ENCODE measurements at regions not wholly inside any gene's neighbourhood (a gene's known extent, or its start where the extent isn't known, plus 50 kb on each side); places are given as distances from the start of the nearest gene placed in this dataset.

- Histone ChIP-seq H2AFZ (ENCODE audit: low read length) (0 out of 2 replicates have a peak overlapping the region, but pooled peaks have one; percentile 21), H3K4me2 (ENCODE audit: low read length) (peak overlapping the region; percentile 27; the same call in 1 of the 2 replicates), H3K9ac (ENCODE audit: low read length) (no peak overlapping the region), H3K9me3 (ENCODE audit: low read length) (no peaks in the 10 kb centered on the region), H3K9me2 (replicated peaks; ENCODE audit: low read length) (no peaks in the 10 kb centered on the region), H3F3A (ENCODE audit: low read length, unreplicated experiment) (no peaks in the 10 kb centered on the region), H3K27ac (ENCODE audit: low read length) (no peak overlapping the region; the same call in 1 of the 2 replicates), H3K4me1 (ENCODE audit: insufficient read depth, low read length) (peaks cover 21% of the 10 kb centered on the region), H4K20me1 (ENCODE audit: low read length) (no peaks in the 10 kb centered on the region), H3K79me2 (ENCODE audit: low read length) (no peaks in the 10 kb centered on the region), H3K4me3 (ENCODE audit: low read length) (no peak overlapping the region), H3K27me3 (ENCODE audit: low read length) (no peaks in the 10 kb centered on the region), H3K36me3 (ENCODE audit: low read depth, low read length) (no peaks in the 10 kb centered on the region)
- TF ChIP-seq, protein P1, sequence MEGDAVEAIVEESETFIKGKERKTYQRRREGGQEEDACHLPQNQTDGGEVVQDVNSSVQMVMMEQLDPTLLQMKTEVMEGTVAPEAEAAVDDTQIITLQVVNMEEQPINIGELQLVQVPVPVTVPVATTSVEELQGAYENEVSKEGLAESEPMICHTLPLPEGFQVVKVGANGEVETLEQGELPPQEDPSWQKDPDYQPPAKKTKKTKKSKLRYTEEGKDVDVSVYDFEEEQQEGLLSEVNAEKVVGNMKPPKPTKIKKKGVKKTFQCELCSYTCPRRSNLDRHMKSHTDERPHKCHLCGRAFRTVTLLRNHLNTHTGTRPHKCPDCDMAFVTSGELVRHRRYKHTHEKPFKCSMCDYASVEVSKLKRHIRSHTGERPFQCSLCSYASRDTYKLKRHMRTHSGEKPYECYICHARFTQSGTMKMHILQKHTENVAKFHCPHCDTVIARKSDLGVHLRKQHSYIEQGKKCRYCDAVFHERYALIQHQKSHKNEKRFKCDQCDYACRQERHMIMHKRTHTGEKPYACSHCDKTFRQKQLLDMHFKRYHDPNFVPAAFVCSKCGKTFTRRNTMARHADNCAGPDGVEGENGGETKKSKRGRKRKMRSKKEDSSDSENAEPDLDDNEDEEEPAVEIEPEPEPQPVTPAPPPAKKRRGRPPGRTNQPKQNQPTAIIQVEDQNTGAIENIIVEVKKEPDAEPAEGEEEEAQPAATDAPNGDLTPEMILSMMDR (conservative IDR thresholded peaks at IDR 0.05; ENCODE audit: low read depth, low read length) = no peak
- TF ChIP-seq EZH2phosphoT487 (IDR thresholded peaks at IDR 0.05; ENCODE audit: borderline replicate concordance, low read length) (no peak), EZH2 (IDR thresholded peaks at IDR 0.05; ENCODE audit: low read length, unreplicated experiment) (no peak)
- ChIA-PET POLR2A (ENCODE audit: unreplicated experiment) (no interaction called here), CTCF (no interaction called here)
- no TSS peak for BruUV-seq (replicated peaks)
- peak; percentile 52 for DNase-seq
- peak; percentile 90 for ATAC-seq
- intact Hi-C loops (cut with micrococcal nuclease) = no loop called here
These were observed 152.0 kb downstream of the NUFIP1 start for GRCh38 chr13:44837250-44837649.

GRCh38 chr13:44834404-44834803, 154.9 kb downstream of the NUFIP1 start:
- ChIA-PET CTCF (no interaction called here), POLR2A (ENCODE audit: unreplicated experiment) (no interaction called here)
- Histone ChIP-seq H4K20me1 (ENCODE audit: low read length) (no peaks in the 10 kb centered on the region), H2AFZ (ENCODE audit: low read length) (no peak overlapping the region), H3F3A (ENCODE audit: low read length, unreplicated experiment) (no peaks in the 10 kb centered on the region), H3K79me2 (ENCODE audit: low read length) (no peaks in the 10 kb centered on the region), H3K4me3 (ENCODE audit: low read length) (no peak overlapping the region), H3K36me3 (ENCODE audit: low read depth, low read length) (no peaks in the 10 kb centered on the region), H3K9me3 (ENCODE audit: low read length) (no peaks in the 10 kb centered on the region), H3K9me2 (replicated peaks; ENCODE audit: low read length) (no peaks in the 10 kb centered on the region), H3K4me2 (ENCODE audit: low read length) (no peak overlapping the region), H3K4me1 (ENCODE audit: insufficient read depth, low read length) (peaks cover 15% of the 10 kb centered on the region), H3K9ac (ENCODE audit: low read length) (no peak overlapping the region), H3K27me3 (ENCODE audit: low read length) (no peaks in the 10 kb centered on the region), H3K27ac (ENCODE audit: low read length) (no peak overlapping the region)
- TF ChIP-seq EZH2 (IDR thresholded peaks at IDR 0.05; ENCODE audit: low read length, unreplicated experiment) = no peak
- no peak for TF ChIP-seq EZH2phosphoT487 (IDR thresholded peaks at IDR 0.05; ENCODE audit: borderline replicate concordance, low read length)
- TF ChIP-seq, protein P1 (conservative IDR thresholded peaks at IDR 0.05; ENCODE audit: low read depth, low read length) = no peak
- intact Hi-C loops (cut with micrococcal nuclease) = no loop called here
- no peak for DNase-seq
- ATAC-seq = no peak
- BruUV-seq (replicated peaks) = no TSS peak

GRCh38 chr13:44833626-44834025, 155.6 kb downstream of the NUFIP1 start:
- Histone ChIP-seq H3K79me2 (ENCODE audit: low read length) (no peaks in the 10 kb centered on the region), H3F3A (ENCODE audit: low read length, unreplicated experiment) (no peaks in the 10 kb centered on the region), H3K4me2 (ENCODE audit: low read length) (no peak overlapping the region), H3K4me1 (ENCODE audit: insufficient read depth, low read length) (peaks cover 15% of the 10 kb centered on the region), H3K9me2 (replicated peaks; ENCODE audit: low read length) (no peaks in the 10 kb centered on the region), H3K9ac (ENCODE audit: low read length) (no peak overlapping the region), H4K20me1 (ENCODE audit: low read length) (no peaks in the 10 kb centered on the region), H3K27me3 (ENCODE audit: low read length) (no peaks in the 10 kb centered on the region), H3K27ac (ENCODE audit: low read length) (no peak overlapping the region), H3K4me3 (ENCODE audit: low read length) (no peak overlapping the region), H3K36me3 (ENCODE audit: low read depth, low read length) (no peaks in the 10 kb centered on the region), H2AFZ (ENCODE audit: low read length) (no peak overlapping the region), H3K9me3 (ENCODE audit: low read length) (no peaks in the 10 kb centered on the region)
- intact Hi-C loops (cut with micrococcal nuclease) = no loop called here
- BruUV-seq (replicated peaks) = no TSS peak
- DNase-seq (no peak), ATAC-seq (no peak)
- TF ChIP-seq, protein P1 (conservative IDR thresholded peaks at IDR 0.05; ENCODE audit: low read depth, low read length) = no peak
- TF ChIP-seq EZH2phosphoT487 (IDR thresholded peaks at IDR 0.05; ENCODE audit: borderline replicate concordance, low read length) (no peak), EZH2 (IDR thresholded peaks at IDR 0.05; ENCODE audit: low read length, unreplicated experiment) (no peak)
- CTCF ChIA-PET = no interaction called here
- POLR2A ChIA-PET (ENCODE audit: unreplicated experiment) = no interaction called here

All from PC-3 (cell line).